Pancreas (tissue), 10 donors: ENCODE measurements at regions not wholly inside any gene's neighbourhood (a gene's known extent, or its start where the extent isn't known, plus 50 kb on each side); places are given as distances from the start of the nearest gene placed in this dataset.
"Not testable (repeated sequence)": the region's sequence is repeated elsewhere in the genome, so short reads cannot be mapped to it uniquely, and the experiment has no call there.

ENCODE experiments used
- ATAC-seq, 4 donors: fragments of 200-7000 bp; cut with Tn5 transposase; one replicate each; pipeline versions ENCODE4 v1.8.0 to v1.9.1; 2020; ENCODE audit warnings: mild to moderate bottlenecking in 4 of 4, moderate library complexity in 4 of 4
- DNase-seq, 6 donors: peaks; one replicate each; pipeline ENCODE4 v3.0.0-alpha.2; 2020
- FAIRE-seq: peaks from 2 replicates; lab custom pipeline; 2012; peaks lifted over from hg19 to GRCh38; lab: Jason Lieb, UNC
- H3K27ac ChIP-seq, 4 donors: fragments of 200-600 bp; sonication (generic); 1 replicate in 3 of 4; 2 replicates in 1 of 4; pipeline versions ENCODE4 v1.5.0 to v1.8.0; 2020
- H3K27me3 ChIP-seq, 4 donors: fragments of 200-600 bp; one replicate each; pipeline ENCODE4 v1.8.0; 2021
- H3K36me3 ChIP-seq, 3 donors: fragments of 200-600 bp; sonication (generic) in 1 of 3; one replicate each; pipeline versions ENCODE4 v1.5.0 to v1.8.0; 2020 to 2021
- H3K4me1 ChIP-seq, 3 donors: fragments of 200-600 bp; one replicate each; pipeline ENCODE4 v1.8.0; 2021
- H3K4me3 ChIP-seq, 4 donors: fragments of 200-600 bp; sonication (generic) in 2 of 4; one replicate each; pipeline versions ENCODE4 v1.5.0 to v1.8.0; 2020 to 2021
- H3K9me3 ChIP-seq, 4 donors: fragments of 200-600 bp; one replicate each; pipeline ENCODE4 v1.8.0; 2021
- CTCF ChIP-seq, 4 donors: fragments of 200-600 bp; sonication (generic) in 3 of 4; IDR thresholded peaks; one replicate each; pipeline versions ENCODE4 v1.5.0 to v1.8.0; 2021; ENCODE audit warnings: antibody characterized with exemption in 4 of 4
- WGBS, 2 donors: extraction: QIAGEN DNeasy Blood & Tissue Kit; methylation state at CpG; one replicate each; pipeline ENCODE4 v1.1.7; 2013; 5-methylcytosine and 5-hydroxymethylcytosine counted together
- intact Hi-C, 3 donors: fragments of 100-400 bp; cut with DNase I; formaldehyde crosslinking; loops; one replicate each; pipeline versions ENCODE4 v1.11.1 to v1.14.2; 2022
- donor health status: healthy with polysubstance abuse.
- donor health status: DM: no; HTN: no; CAD: no; lungs with moderate emphysema.
- donor health status: DM: no; HTN: no; CAD: no.
- donor health status: control.
- donor health status: control.
- donor health status: Bipolar disorder and iron deficiency.
- donor health status: DM: yes; HTN: yes; CAD: no.
- donor health status: DM: no; HTN: no; CAD: no.
- donor health status: DM: no; HTN: no; CAD: no.
- donor health status: DM: yes; HTN: yes; CAD: no.

- ATAC-seq (no peak), FAIRE-seq (no peak), DNase-seq (no peak)
- peaks cover 25 to 32% (median 26%) of the 10 kb centered on the region in 3 donors for H3K4me1 ChIP-seq
- TF ChIP-seq CTCF (IDR thresholded peaks at IDR 0.05), result no peak
- H3K9me3 ChIP-seq, result no peaks in the 10 kb centered on the region
- H3K36me3 ChIP-seq, result no peaks in the 10 kb centered on the region
- intact Hi-C loops, result no loop called here
- H3K27me3 ChIP-seq, result no peaks in the 10 kb centered on the region
- WGBS, 2 donors, result 94 to 96% methylated on average over 16 of the region's 16 CpGs
- H3K27ac ChIP-seq, result no peak overlapping the region
- no peak overlapping the region for H3K4me3 ChIP-seq
Observed at GRCh38 chr3:193819117-193820010, 226.4 kb downstream of the OPA1 start.

DNA sequence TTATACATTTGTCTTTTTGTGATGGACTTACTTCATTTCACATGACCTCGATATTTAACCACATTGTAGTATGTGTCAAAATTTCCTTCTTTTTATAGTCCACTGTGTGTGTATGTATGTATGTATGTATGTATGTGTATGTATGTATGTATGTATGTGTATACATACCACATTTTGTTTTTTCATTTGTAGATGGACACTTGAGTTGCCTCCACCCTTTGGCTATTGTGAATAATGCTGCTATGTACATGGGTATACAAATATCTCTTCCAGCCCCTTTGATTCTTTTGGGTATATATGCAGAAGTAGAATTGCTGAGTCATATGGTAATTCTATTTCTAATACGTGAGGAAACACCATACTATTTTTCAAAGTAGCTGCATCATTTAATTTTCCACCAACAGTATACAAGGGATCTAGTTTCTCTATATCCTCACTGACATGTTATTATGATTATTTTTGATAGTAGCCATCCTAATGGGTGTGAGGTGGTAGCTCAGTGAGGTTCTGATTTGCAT lies 228.2 kb downstream of the OPA1 start:
- no peaks in the 10 kb centered on the region for H3K27me3 ChIP-seq

DNA sequence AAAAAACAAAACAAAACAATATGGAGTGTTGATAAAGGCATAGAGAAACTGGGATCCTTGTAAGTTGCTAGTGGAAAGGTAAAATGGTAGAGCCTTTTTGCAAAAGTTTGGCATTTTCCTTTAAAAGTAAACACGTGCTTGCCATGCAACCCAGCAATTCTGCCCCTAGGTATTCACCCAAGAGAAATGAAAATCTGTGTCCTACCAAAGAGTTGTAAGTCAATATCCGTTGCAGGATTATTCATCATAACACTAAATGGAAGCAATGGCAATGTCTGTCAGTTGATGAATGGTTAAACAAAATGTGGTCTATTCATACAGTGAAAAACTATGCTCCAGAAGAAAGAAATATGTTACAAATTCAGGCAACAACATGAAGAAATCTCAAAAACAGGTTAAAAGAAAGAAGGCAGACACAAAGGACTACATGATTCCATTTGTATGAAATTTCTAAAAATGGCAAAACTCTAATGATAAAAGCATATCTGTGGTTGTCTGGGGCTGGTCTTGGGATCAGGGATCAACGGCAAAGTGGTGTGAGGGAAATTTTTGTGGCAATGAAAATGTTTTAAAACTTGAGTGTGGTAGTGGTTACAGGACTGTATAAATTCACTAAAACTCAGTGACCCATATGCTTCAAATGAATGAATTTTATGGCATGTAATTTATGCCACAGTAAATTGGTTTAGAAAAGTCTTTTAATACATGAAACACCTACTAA lies 229.6 kb downstream of the OPA1 start:
- intact Hi-C loops, result no loop called here
- no peak for DNase-seq
- WGBS, 2 donors, result 83 to 90% methylated on average over 3 of the region's 3 CpGs

More for the DNA sequence above, 228.2 kb downstream of the OPA1 start:
- no peak overlapping the region for H3K4me3 ChIP-seq
- DNase-seq (no peak), FAIRE-seq (no peak), ATAC-seq (no peak)
- H3K9me3 ChIP-seq, result no peaks in the 10 kb centered on the region
- intact Hi-C loops, result no loop called here
- no peaks in the 10 kb centered on the region for H3K36me3 ChIP-seq
- H3K27ac ChIP-seq, result no peak overlapping the region
- H3K4me1 ChIP-seq, result peaks cover 12 to 17% (median 15%) of the 10 kb centered on the region in 3 donors
- TF ChIP-seq CTCF (IDR thresholded peaks at IDR 0.05), result no peak
- whole genome bisulfite sequencing, 2 donors, result 88 to 93% methylated on average over 2 of the region's 2 CpGs

DNA sequence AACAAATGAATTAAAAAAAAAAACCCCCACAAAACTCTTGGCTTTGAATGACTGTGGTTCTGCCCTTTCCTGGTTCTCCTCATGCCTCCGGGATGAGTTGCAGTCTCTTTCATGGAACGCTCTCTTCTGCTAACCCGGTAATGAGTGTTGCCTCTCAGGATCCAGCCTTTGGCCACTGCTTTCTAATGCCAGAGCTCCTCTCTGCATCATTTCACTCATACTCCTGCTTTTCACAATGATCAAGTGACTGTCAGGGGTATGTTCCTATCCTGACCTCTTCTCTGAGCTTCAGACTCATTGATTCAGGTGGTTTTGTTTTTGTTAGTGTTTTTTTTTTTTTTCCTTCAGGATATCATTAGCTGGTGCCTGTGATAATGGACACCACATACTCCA lies 230.2 kb downstream of the OPA1 start:
- ATAC-seq, H3K4me3 ChIP-seq, H3K36me3 ChIP-seq, H3K27ac ChIP-seq, H3K9me3 ChIP-seq, FAIRE-seq, H3K27me3 ChIP-seq, DNase-seq, intact Hi-C loops: not testable (repeated sequence)
- 87 to 95% methylated on average over 3 of the region's 3 CpGs for WGBS, 2 donors
- H3K4me1 ChIP-seq, result peaks cover 16 to 22% (median 19%) of the 10 kb centered on the region in 3 donors

More for the DNA sequence above, 229.6 kb downstream of the OPA1 start:
- no peak for ATAC-seq
- Histone ChIP-seq H3K27ac (no peak overlapping the region), H3K9me3 (no peaks in the 10 kb centered on the region), H3K4me1 (peaks cover 12 to 20% (median 19%) of the 10 kb centered on the region in 3 donors), H3K27me3 (no peaks in the 10 kb centered on the region), H3K4me3 (no peak overlapping the region), H3K36me3 (no peaks in the 10 kb centered on the region)
- no peak for FAIRE-seq
- no peak for TF ChIP-seq CTCF (IDR thresholded peaks at IDR 0.05)

DNA sequence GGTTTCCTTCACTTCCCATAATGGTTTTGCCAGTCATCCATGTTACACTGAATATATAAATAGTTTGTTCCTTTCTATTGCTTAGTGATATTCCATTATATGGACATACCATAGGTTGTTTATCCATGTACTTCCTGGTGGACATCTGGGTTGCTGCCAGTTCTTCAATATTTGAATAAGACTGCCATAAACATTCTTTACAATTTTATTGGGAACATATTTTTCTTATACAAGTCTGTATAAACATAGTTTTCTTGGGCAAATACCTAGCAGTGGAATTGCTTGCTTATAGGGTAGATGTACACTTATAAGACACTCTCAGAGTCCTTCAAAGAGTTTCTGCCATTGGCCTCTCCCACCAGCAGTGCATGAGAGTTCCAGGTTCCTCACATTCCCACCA lies 231.4 kb downstream of the OPA1 start:
- H3K4me3 ChIP-seq, result no peak overlapping the region
- FAIRE-seq (no peak), DNase-seq (no peak), ATAC-seq (no peak)
- no peak overlapping the region for H3K27ac ChIP-seq
- H3K9me3 ChIP-seq, result no peaks in the 10 kb centered on the region
- H3K27me3 ChIP-seq, result no peaks in the 10 kb centered on the region
- intact Hi-C loops, result no loop called here
- no peak for TF ChIP-seq CTCF (IDR thresholded peaks at IDR 0.05)
- H3K4me1 ChIP-seq, result peaks cover 19 to 32% (median 25%) of the 10 kb centered on the region in 3 donors
- no peaks in the 10 kb centered on the region for H3K36me3 ChIP-seq
